Sigmoid colon (tissue), 6 donors: ENCODE measurements at regions not wholly inside any gene's neighbourhood (a gene's known extent, or its start where the extent isn't known, plus 50 kb on each side); places are given as distances from the start of the nearest gene placed in this dataset.

ENCODE experiments used
- DNase-seq: peaks from one replicate; pipeline ENCODE4 v3.0.0-alpha.2; 2019
- H3K27ac ChIP-seq, 4 donors: fragments of 200-600 bp; sonication (generic); one replicate each; pipeline ENCODE4 v1.5.1; 2016 to 2019; ENCODE audit warnings: mild to moderate bottlenecking in 1 of 4
- H3K27me3 ChIP-seq, 3 donors: fragments of 200-600 bp; sonication (generic); one replicate each; pipeline ENCODE4 v1.5.1; 2019; ENCODE audit warnings: mild to moderate bottlenecking in 1 of 3
- H3K36me3 ChIP-seq, 4 donors: fragments of 200-600 bp; sonication (generic); one replicate each; pipeline ENCODE4 v1.5.1; 2016 to 2019
- H3K4me1 ChIP-seq, 4 donors: fragments of 200-600 bp; sonication (generic); one replicate each; pipeline ENCODE4 v1.5.1; 2017 to 2019
- H3K4me3 ChIP-seq, 4 donors: fragments of 200-600 bp; sonication (generic); one replicate each; pipeline ENCODE4 v1.5.1; 2017 to 2019; ENCODE audit warnings: mild to moderate bottlenecking in 2 of 4, moderate library complexity in 1 of 4
- H3K9me3 ChIP-seq, 4 donors: fragments of 200-600 bp in 3 of 4; sonication (generic) in 3 of 4; one replicate each; pipeline versions ENCODE4 v1.5.1 to v1.6.1; 2013 to 2019
- CTCF ChIP-seq, 4 experiments: fragments of 450-650 bp in 3 of 4; fragments of 200-600 bp in 1 of 4; IDR thresholded peaks; one replicate each; pipeline ENCODE4 v1.5.1; 2016 to 2019; ENCODE audit warnings: antibody characterized with exemption in 4 of 4, mild to moderate bottlenecking in 3 of 4, moderate library complexity in 2 of 4
- EP300 ChIP-seq, 4 donors: sonication (generic); formaldehyde crosslinking; IDR thresholded peaks; one replicate each; pipeline ENCODE4 v1.6.1; 2017; ENCODE audit warnings: antibody characterized with exemption in 4 of 4
- POLR2A ChIP-seq, 2 donors: fragments of 450-650 bp; IDR thresholded peaks; one replicate each; pipeline ENCODE4 v1.6.1; 2016; ENCODE audit warnings: antibody characterized with exemption in 2 of 2, mild to moderate bottlenecking in 2 of 2, moderate library complexity in 2 of 2
- POLR2AphosphoS5 ChIP-seq, 4 donors: sonication (generic); formaldehyde crosslinking; IDR thresholded peaks; one replicate each; pipeline ENCODE4 v1.6.1; 2017; ENCODE audit warnings: antibody characterized with exemption in 4 of 4
- WGBS, 2 donors: extraction: QIAGEN DNeasy Blood & Tissue Kit; methylation state at CpG; one replicate each; pipeline ENCODE4 v1.1.7; 2013; 5-methylcytosine and 5-hydroxymethylcytosine counted together
- intact Hi-C: fragments of 100-400 bp; cut with DNase I; formaldehyde crosslinking; loops from one replicate; pipeline ENCODE4 v1.15.1; 2023
- donor health status: healthy with polysubstance abuse.
- donor health status: healthy.

- Histone ChIP-seq H3K27me3 (no peaks in the 10 kb centered on the region), H3K9me3 (no peaks in the 10 kb centered on the region), H3K4me3 (no peak overlapping the region), H3K36me3 (no peaks in the 10 kb centered on the region), H3K27ac (no peak overlapping the region), H3K4me1 (no peaks in the 10 kb centered on the region)
- intact Hi-C loops = no loop called here
- 88 to 92% methylated on average over 3 of the region's 3 CpGs for WGBS, 2 donors
- no peak for DNase-seq
- no peak for TF ChIP-seq POLR2AphosphoS5 (IDR thresholded peaks at IDR 0.05)
- no peak for TF ChIP-seq CTCF (IDR thresholded peaks at IDR 0.05)
- TF ChIP-seq POLR2A (IDR thresholded peaks at IDR 0.05) = no peak
- TF ChIP-seq EP300 (IDR thresholded peaks at IDR 0.05) = no peak
These were observed 228.4 kb downstream of the FAT3 start for GRCh38 chr11:92453055-92453454.

- no peak for DNase-seq
- no peaks in the 10 kb centered on the region for H3K27me3 ChIP-seq
- WGBS, 2 donors = 94 to 95% methylated on average over 2 of the region's 2 CpGs
- intact Hi-C loops = no loop called here
- H3K9me3 ChIP-seq = no peaks in the 10 kb centered on the region
- H3K4me1 ChIP-seq = no peaks in the 10 kb centered on the region
- no peak overlapping the region for H3K4me3 ChIP-seq
- no peaks in the 10 kb centered on the region for H3K36me3 ChIP-seq
- H3K27ac ChIP-seq = no peak overlapping the region
- TF ChIP-seq EP300 (IDR thresholded peaks at IDR 0.05) (no peak), POLR2AphosphoS5 (IDR thresholded peaks at IDR 0.05) (no peak), CTCF (IDR thresholded peaks at IDR 0.05) (no peak), POLR2A (IDR thresholded peaks at IDR 0.05) (no peak)
These were observed 230.7 kb downstream of the FAT3 start for GRCh38 chr11:92455210-92455790.

GRCh38 chr11:92457250-92457649 is 232.6 kb downstream of the FAT3 start:
- Histone ChIP-seq H3K36me3 (no peaks in the 10 kb centered on the region), H3K4me1 (no peaks in the 10 kb centered on the region), H3K27ac (no peak overlapping the region), H3K4me3 (no peak overlapping the region), H3K27me3 (no peaks in the 10 kb centered on the region), H3K9me3 (no peaks in the 10 kb centered on the region)
- no peak for DNase-seq
- 76 to 80% methylated on average over 1 of the region's 1 CpG for WGBS, 2 donors
- no peak for TF ChIP-seq POLR2AphosphoS5 (IDR thresholded peaks at IDR 0.05)
- TF ChIP-seq EP300 (IDR thresholded peaks at IDR 0.05) = no peak
- no peak for TF ChIP-seq CTCF (IDR thresholded peaks at IDR 0.05)
- TF ChIP-seq POLR2A (IDR thresholded peaks at IDR 0.05) = no peak
- intact Hi-C loops = no loop called here

- Histone ChIP-seq H3K36me3 (no peaks in the 10 kb centered on the region), H3K27me3 (no peaks in the 10 kb centered on the region), H3K4me3 (no peak overlapping the region), H3K4me1 (no peaks in the 10 kb centered on the region), H3K9me3 (no peaks in the 10 kb centered on the region), H3K27ac (no peak overlapping the region)
- TF ChIP-seq CTCF (IDR thresholded peaks at IDR 0.05) (no peak), POLR2AphosphoS5 (IDR thresholded peaks at IDR 0.05) (no peak), POLR2A (IDR thresholded peaks at IDR 0.05) (no peak), EP300 (IDR thresholded peaks at IDR 0.05) (no peak)
- intact Hi-C loops = no loop called here
- no peak for DNase-seq
These were observed 233.9 kb downstream of the FAT3 start for GRCh38 chr11:92458486-92458885.

GRCh38 chr11:92460213-92460612 is 235.6 kb downstream of the FAT3 start:
- no peaks in the 10 kb centered on the region for H3K27me3 ChIP-seq
- no peak for TF ChIP-seq POLR2A (IDR thresholded peaks at IDR 0.05)
- TF ChIP-seq EP300 (IDR thresholded peaks at IDR 0.05) = no peak
- TF ChIP-seq POLR2AphosphoS5 (IDR thresholded peaks at IDR 0.05) = no peak
- no peak for TF ChIP-seq CTCF (IDR thresholded peaks at IDR 0.05)
- DNase-seq = no peak
- no peaks in the 10 kb centered on the region for H3K36me3 ChIP-seq
- intact Hi-C loops = no loop called here
- H3K4me3 ChIP-seq = no peak overlapping the region
- WGBS, 2 donors = 77 to 83% methylated on average over 4 of the region's 4 CpGs
- no peak overlapping the region for H3K27ac ChIP-seq
- H3K9me3 ChIP-seq = no peaks in the 10 kb centered on the region
- no peaks in the 10 kb centered on the region for H3K4me1 ChIP-seq
